IMR-90 (cell line): ENCODE measurements at regions not wholly inside any gene's neighbourhood (a gene's known extent, or its start where the extent isn't known, plus 50 kb on each side); places are given as distances from the start of the nearest gene placed in this dataset.

Experiments
- ATAC-seq: fragments of 200-7000 bp; cut with Tn5 transposase; 2 replicates; pipeline ENCODE4 v1.9.1; 2020; ENCODE audit warnings: low read depth, mild to moderate bottlenecking, moderate library complexity
- BruUV-seq: library from RNA; stranded (reverse); fragments of 400-500 nt; replicated peaks from 2 replicates; lab custom pipeline; 2021; lab: Mats Ljungman, UMichigan
- CTCF ChIA-PET: fragments of 300-600 bp; formaldehyde crosslinking; extraction: SDS; loops from one replicate; lab custom pipeline; 2021; ENCODE audit warnings: antibody characterized with exemption; lab: Yijun Ruan, JAX
- POLR2A ChIA-PET: fragments of 300-600 bp; sonication (Branson Sonifier 250); formaldehyde crosslinking; loops from one replicate; lab custom pipeline; 2022; ENCODE audit warnings: antibody characterized with exemption; ENCODE audit not compliant: unreplicated experiment; lab: Charles Lee
- DNase-seq: peaks from one replicate; pipeline ENCODE4 v3.0.0; 2013
- H2AFZ ChIP-seq: replicated peaks from 2 replicates; pipeline ENCODE3; 2013; ENCODE audit warnings: low read length, mild to moderate bottlenecking; ENCODE audit not compliant: poor library complexity
- H2AK5ac ChIP-seq: 2 replicates; pipeline ENCODE4 v1.6.1; 2013; ENCODE audit warnings: low read depth, low read length, inconsistent platforms
- H2AK9ac ChIP-seq: replicated peaks from 2 replicates; pipeline ENCODE3; 2013; ENCODE audit warnings: mild to moderate bottlenecking, low read depth, low read length, moderate library complexity; ENCODE audit not compliant: poor library complexity
- H2BK120ac ChIP-seq: 2 replicates; pipeline ENCODE4 v1.6.1; 2013; ENCODE audit warnings: low read depth, low read length, inconsistent platforms
- H2BK15ac ChIP-seq: 3 replicates; pipeline ENCODE4 v1.6.1; 2013; ENCODE audit warnings: low read depth, low read length, inconsistent platforms
- H2BK20ac ChIP-seq: 2 replicates; pipeline ENCODE4 v1.6.1; 2013; ENCODE audit warnings: low read depth, mild to moderate bottlenecking, inconsistent platforms, low read length, moderate library complexity
- H2BK5ac ChIP-seq: 2 replicates; pipeline ENCODE4 v1.6.1; 2013; ENCODE audit warnings: mild to moderate bottlenecking, low read depth, low read length, inconsistent platforms; ENCODE audit not compliant: poor library complexity, severe bottlenecking
- H3K14ac ChIP-seq: replicated peaks from 2 replicates; pipeline ENCODE4 v1.6.1; 2013; ENCODE audit warnings: low read depth, low read length, inconsistent platforms
- H3K18ac ChIP-seq: 2 replicates; pipeline ENCODE4 v1.6.1; 2013; ENCODE audit warnings: low read depth, low read length, control low read depth
- H3K23ac ChIP-seq: 2 replicates; pipeline ENCODE4 v1.6.1; 2013; ENCODE audit warnings: low read depth, low read length, inconsistent platforms
- H3K27ac ChIP-seq: 2 replicates; pipeline ENCODE4 v1.5.1; 2013; ENCODE audit warnings: mild to moderate bottlenecking, control low read depth, low read length; ENCODE audit not compliant: insufficient read depth
- H3K27me3 ChIP-seq: 2 replicates; pipeline ENCODE4 v1.6.1; 2013; ENCODE audit warnings: low read length; ENCODE audit not compliant: control insufficient read depth, insufficient read depth
- H3K36me3 ChIP-seq: 2 replicates; pipeline ENCODE4 v1.6.1; 2013; ENCODE audit warnings: low read length, mixed read lengths; ENCODE audit not compliant: control insufficient read depth, insufficient read depth
- H3K4ac ChIP-seq: 2 replicates; pipeline ENCODE4 v1.6.1; 2013; ENCODE audit warnings: low read depth, low read length, inconsistent platforms
- H3K4me1 ChIP-seq: 2 replicates; pipeline ENCODE4 v1.6.1; 2013; ENCODE audit warnings: low read length, mixed read lengths; ENCODE audit not compliant: control insufficient read depth, insufficient read depth
- H3K4me2 ChIP-seq: 2 replicates; pipeline ENCODE4 v1.6.1; 2013; ENCODE audit warnings: low read depth, mild to moderate bottlenecking, control low read depth, low read length, moderate library complexity
- H3K4me3 ChIP-seq: 2 replicates; pipeline ENCODE4 v1.5.1; 2013; ENCODE audit warnings: low read depth, mild to moderate bottlenecking, control low read depth, low read length, moderate library complexity; ENCODE audit not compliant: insufficient read depth
- H3K56ac ChIP-seq: 2 replicates; pipeline ENCODE4 v1.6.1; 2013; ENCODE audit warnings: low read length, inconsistent platforms; ENCODE audit not compliant: insufficient read depth; ENCODE audit errors: extremely low read depth
- H3K79me1 ChIP-seq, 2 experiments: 2 replicates each; pipeline ENCODE4 v1.6.1; 2013; ENCODE audit warnings: low read length in 2 of 2, inconsistent platforms in 1 of 2, low read depth in 1 of 2
- H3K9ac ChIP-seq: 2 replicates; pipeline ENCODE4 v1.6.1; 2013; ENCODE audit warnings: low read depth, low read length, control low read depth
- H3K9me1 ChIP-seq: 2 replicates; pipeline ENCODE4 v1.6.1; 2013; ENCODE audit warnings: low read length, inconsistent platforms; ENCODE audit not compliant: insufficient read depth
- H3K9me3 ChIP-seq: 2 replicates; pipeline ENCODE4 v1.6.1; 2013; ENCODE audit warnings: low read length; ENCODE audit not compliant: control insufficient read depth, insufficient read depth
- H4K20me1 ChIP-seq: 2 replicates; pipeline ENCODE4 v1.6.1; 2013; ENCODE audit warnings: low read length, inconsistent platforms; ENCODE audit not compliant: insufficient read depth
- H4K5ac ChIP-seq: 2 replicates; pipeline ENCODE4 v1.6.1; 2013; ENCODE audit warnings: mild to moderate bottlenecking, low read depth, low read length, control low read depth
- H4K8ac ChIP-seq, 2 experiments: 2 replicates each; pipeline ENCODE4 v1.6.1; 2013; ENCODE audit warnings: low read depth in 2 of 2, low read length in 2 of 2, control low read depth in 1 of 2, inconsistent platforms in 1 of 2
- H4K91ac ChIP-seq: 2 replicates; pipeline ENCODE4 v1.6.1; 2013; ENCODE audit warnings: low read depth, low read length, inconsistent platforms; ENCODE audit not compliant: insufficient read depth
- BHLHE40 ChIP-seq: fragments of 150-350 bp; IDR thresholded peaks from 2 replicates; pipeline ENCODE4 v1.6.1; 2016; ENCODE audit warnings: mild to moderate bottlenecking, low read depth, low read length
- CTCF ChIP-seq: conservative IDR thresholded peaks from 2 replicates; pipeline ENCODE4 v1.5.1; 2012; ENCODE audit warnings: mild to moderate bottlenecking, low read depth, low read length, improper control_type of control experiment
- ELK1 ChIP-seq: fragments of 150-350 bp; IDR thresholded peaks from 2 replicates; pipeline ENCODE4 v1.6.1; 2016; ENCODE audit warnings: low read depth, mild to moderate bottlenecking, low read length, moderate library complexity, borderline replicate concordance
- FOS ChIP-seq: fragments of 150-350 bp; IDR thresholded peaks from 2 replicates; pipeline ENCODE4 v1.6.1; 2016; ENCODE audit warnings: low read depth, low read length
- MAFK ChIP-seq: IDR thresholded peaks from 2 replicates; pipeline ENCODE4 v1.6.1; 2012; ENCODE audit warnings: low read depth, low read length, improper control_type of control experiment
- MAZ ChIP-seq: IDR thresholded peaks from 2 replicates; pipeline ENCODE4 v1.6.1; 2012; ENCODE audit warnings: low read depth, mild to moderate bottlenecking, low read length, improper control_type of control experiment, moderate library complexity, borderline replicate concordance
- MXI1 ChIP-seq: IDR thresholded peaks from 2 replicates; pipeline ENCODE4 v1.6.1; 2012; ENCODE audit warnings: low read depth, mild to moderate bottlenecking, low read length, moderate library complexity, borderline replicate concordance
- NFE2L2 ChIP-seq: fragments of 150-350 bp; IDR thresholded peaks from 2 replicates; pipeline ENCODE4 v1.6.1; 2016; ENCODE audit warnings: low read depth, mild to moderate bottlenecking, low read length
- POLR2A ChIP-seq: IDR thresholded peaks from 2 replicates; pipeline ENCODE4 v1.6.1; 2012; ENCODE audit warnings: mild to moderate bottlenecking, low read depth, low read length
- RAD21 ChIP-seq: IDR thresholded peaks from 2 replicates; pipeline ENCODE4 v1.6.1; 2012; ENCODE audit warnings: low read length, improper control_type of control experiment
- RCOR1 ChIP-seq: IDR thresholded peaks from 2 replicates; pipeline ENCODE4 v1.6.1; 2012; ENCODE audit warnings: mild to moderate bottlenecking, low read length, improper control_type of control experiment; ENCODE audit not compliant: insufficient replicate concordance
- SMC3 ChIP-seq: fragments of 150-350 bp; IDR thresholded peaks from 2 replicates; pipeline ENCODE4 v1.6.1; 2016; ENCODE audit warnings: low read depth, mild to moderate bottlenecking, antibody characterized with exemption, low read length, moderate library complexity
- USF2 ChIP-seq: fragments of 150-350 bp; IDR thresholded peaks from 2 replicates; pipeline ENCODE4 v1.6.1; 2017; ENCODE audit warnings: mild to moderate bottlenecking, antibody characterized with exemption, low read length, low read depth
- WGBS, 2 experiments: methylation state at CpG; one replicate each; pipeline versions ENCODE4 v1.1.5 to v1.1.7; 2013; ENCODE audit warnings: missing lambda C conversion rate in 2 of 2; ENCODE audit not compliant: insufficient read length in 1 of 2; ENCODE audit errors: extremely low coverage in 2 of 2; 5-methylcytosine and 5-hydroxymethylcytosine counted together
- dilution Hi-C: fragments of 300-500 bp; cut with HindIII; formaldehyde crosslinking; loops from one replicate; pipeline ENCODE4 v1.14.3; 2018; ENCODE audit warnings: low sequenced_read_pairs; ENCODE audit not compliant: unreplicated experiment
- in situ Hi-C: fragments of 300-500 bp; cut with MboI; formaldehyde crosslinking; loops from 3 replicates; pipeline ENCODE4 v1.14.3; 2019; ENCODE audit warnings: low sequenced_read_pairs, inconsistent platforms, mixed read lengths
- intact Hi-C: fragments of 100-400 bp; cut with micrococcal nuclease; formaldehyde crosslinking; loops from 2 replicates; pipeline ENCODE4 v1.10.0; 2022

- intact Hi-C loops: no loop called here
- H3K79me1 ChIP-seq: no peaks in the 10 kb centered on the region
- H4K5ac ChIP-seq: no peak overlapping the region
- H3K4ac ChIP-seq: no peak overlapping the region
- no peak for TF ChIP-seq MAZ
- TF ChIP-seq RAD21: no peak
- TF ChIP-seq MAFK: no peak
- no peak for TF ChIP-seq BHLHE40
- no peak for TF ChIP-seq USF2
- no peak for TF ChIP-seq MXI1
- no peak for TF ChIP-seq SMC3
- TF ChIP-seq ELK1: no peak
- no peak for TF ChIP-seq NFE2L2
- TF ChIP-seq FOS: no peak
- TF ChIP-seq POLR2A: no peak
- no peak for TF ChIP-seq RCOR1
- TF ChIP-seq CTCF: no peak
- H4K8ac ChIP-seq: no peak overlapping the region
- no peaks in the 10 kb centered on the region for H3K36me3 ChIP-seq
- no CpG with 5 or more reads among the region's 1 CpG for WGBS, 2 experiments
- no peak overlapping the region for H3K27ac ChIP-seq
- H2AK5ac ChIP-seq: no peak overlapping the region
- H2BK120ac ChIP-seq: no peak overlapping the region
- H2BK15ac ChIP-seq: no peak overlapping the region
- no peaks in the 10 kb centered on the region for H3K4me1 ChIP-seq
- H2BK5ac ChIP-seq: no peak overlapping the region
- no peak overlapping the region for H3K56ac ChIP-seq
- DNase-seq: no peak
- ChIA-PET CTCF (no interaction called here), POLR2A (no interaction called here)
- H3K18ac ChIP-seq: no peak overlapping the region
- H3K9me3 ChIP-seq: no peaks in the 10 kb centered on the region
- ATAC-seq: no peak
- H2AK9ac ChIP-seq: no peak overlapping the region
- no peaks in the 10 kb centered on the region for H3K9me1 ChIP-seq
- H2BK20ac ChIP-seq: no peak overlapping the region
- no peak overlapping the region for H3K14ac ChIP-seq
- H3K23ac ChIP-seq: no peak overlapping the region
- dilution Hi-C loops: no loop called here
- H3K4me3 ChIP-seq: no peak overlapping the region
- H3K27me3 ChIP-seq: no peaks in the 10 kb centered on the region
- no peak overlapping the region for H3K9ac ChIP-seq
- no peak overlapping the region for H4K91ac ChIP-seq
- no peak overlapping the region for H2AFZ ChIP-seq
- no peaks in the 10 kb centered on the region for H4K20me1 ChIP-seq
- H3K4me2 ChIP-seq: no peak overlapping the region
- in situ Hi-C loops: no loop called here
- BruUV-seq: no TSS peak
Observed at GRCh38 chr6:80502871-80503270, 396.4 kb downstream of the BCKDHB start.
